Mammary epithelial cell (primary cell): ENCODE measurements at regions not wholly inside any gene's neighbourhood (a gene's known extent, or its start where the extent isn't known, plus 50 kb on each side); places are given as distances from the start of the nearest gene placed in this dataset.

ENCODE experiments used
- CTCF ChIP-seq, 2 donors: IDR thresholded peaks in 1 of 2; conservative IDR thresholded peaks in 1 of 2; 2 replicates each; pipeline ENCODE4 v1.5.1; 2011 to 2012; ENCODE audit warnings: inconsistent platforms in 2 of 2, low read length in 2 of 2, mild to moderate bottlenecking in 2 of 2, control low read depth in 1 of 2, low read depth in 1 of 2; ENCODE audit not compliant: insufficient read depth in 1 of 2; ENCODE audit errors: extremely low read depth in 1 of 2
- EZH2 ChIP-seq: IDR thresholded peaks from 2 replicates; pipeline ENCODE4 v1.6.1; 2012; ENCODE audit warnings: low read length, inconsistent platforms, borderline replicate concordance

- TF ChIP-seq CTCF (conservative IDR thresholded peaks at IDR 0.05 in 1 of 2, IDR thresholded peaks at IDR 0.05 in 1 of 2; ENCODE audit: extremely low read depth in 1 of 2, insufficient read depth in 1 of 2, low read depth in 1 of 2, low read length in 2 of 2), result no peak
- no peak for TF ChIP-seq EZH2
Observed at GRCh38 chr18:34483198-34483597, 226.9 kb upstream of the DTNA start.
